T-helper 1 cell treated with Interleukin-12 subunit alpha and Interleukin-12 subunit beta and Interleukin-4 antibody, amounts not matched to agents 30 μg/mL and 1 μg/mL, for 36 hours (primary cell): ENCODE measurements at regions not wholly inside any gene's neighbourhood (a gene's known extent, or its start where the extent isn't known, plus 50 kb on each side); places are given as distances from the start of the nearest gene placed in this dataset.
"Not testable (repeated sequence)": the region's sequence is repeated elsewhere in the genome, so short reads cannot be mapped to it uniquely, and the experiment has no call there.

Experiments
- H3K27ac Mint-ChIP-seq: one replicate; pipeline ENCODE4 v1.8.0; 2021; ENCODE audit warnings: mild to moderate bottlenecking, mixed read lengths
- H3K27me3 Mint-ChIP-seq: one replicate; pipeline ENCODE4 v1.8.0; 2021; ENCODE audit warnings: low read depth, mixed read lengths
- H3K36me3 Mint-ChIP-seq: one replicate; pipeline ENCODE4 v1.8.0; 2021; ENCODE audit warnings: low read depth, mixed read lengths
- H3K4me1 Mint-ChIP-seq: one replicate; pipeline ENCODE4 v1.8.0; 2021; ENCODE audit warnings: low read depth, mixed read lengths
- H3K4me3 Mint-ChIP-seq: one replicate; pipeline ENCODE4 v1.8.0; 2021; ENCODE audit warnings: mild to moderate bottlenecking, moderate library complexity, mixed read lengths
- H3K9me3 Mint-ChIP-seq: one replicate; pipeline ENCODE4 v1.8.0; 2021; ENCODE audit warnings: mixed read lengths

DNA sequence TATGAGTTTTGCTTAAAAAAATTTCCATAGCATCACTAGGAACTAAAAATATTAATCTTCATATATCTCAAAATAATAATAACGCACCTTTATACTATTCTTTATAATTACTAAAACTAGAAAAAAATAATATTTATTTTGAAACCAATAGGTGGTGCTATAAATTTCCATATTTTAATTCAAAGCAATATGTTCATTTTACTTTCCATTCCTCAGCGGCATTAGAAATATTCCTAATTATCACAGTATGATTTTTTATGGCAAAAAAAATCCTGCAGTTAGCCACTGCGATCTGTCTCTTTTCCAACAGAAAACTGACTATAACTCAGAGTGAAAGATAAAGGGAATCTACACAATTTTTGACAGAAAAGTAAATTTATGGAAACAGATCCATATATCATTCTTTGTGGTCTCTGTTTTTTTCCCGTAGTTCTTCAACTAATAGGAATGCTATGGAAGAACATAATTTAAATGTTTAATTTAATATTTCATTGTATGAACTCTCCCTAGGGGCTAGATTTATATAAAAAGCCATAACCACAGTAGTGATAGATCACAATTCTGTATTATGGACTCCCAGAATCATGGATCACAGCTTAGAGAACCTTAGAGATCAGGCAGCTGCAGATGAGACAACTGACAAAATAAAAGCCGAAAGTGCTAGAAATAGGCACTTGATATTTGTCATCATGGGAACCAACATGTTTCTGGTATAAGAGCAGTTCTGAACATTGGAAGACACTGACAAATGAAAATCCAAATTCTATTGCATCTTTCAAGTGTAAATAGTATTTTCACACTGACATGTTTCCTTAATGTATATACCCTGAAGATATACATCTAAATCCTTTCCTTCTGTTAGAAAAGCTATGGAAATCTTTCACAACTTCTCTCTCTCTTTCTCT, 167.7 kb upstream of the MPDZ start:
- Mint-ChIP-seq H3K27ac (no peak overlapping the region), H3K36me3 (no peaks in the 10 kb centered on the region), H3K4me3 (no peak overlapping the region), H3K4me1 (no peaks in the 10 kb centered on the region), H3K9me3 (no peaks in the 10 kb centered on the region), H3K27me3 (no peaks in the 10 kb centered on the region)

DNA sequence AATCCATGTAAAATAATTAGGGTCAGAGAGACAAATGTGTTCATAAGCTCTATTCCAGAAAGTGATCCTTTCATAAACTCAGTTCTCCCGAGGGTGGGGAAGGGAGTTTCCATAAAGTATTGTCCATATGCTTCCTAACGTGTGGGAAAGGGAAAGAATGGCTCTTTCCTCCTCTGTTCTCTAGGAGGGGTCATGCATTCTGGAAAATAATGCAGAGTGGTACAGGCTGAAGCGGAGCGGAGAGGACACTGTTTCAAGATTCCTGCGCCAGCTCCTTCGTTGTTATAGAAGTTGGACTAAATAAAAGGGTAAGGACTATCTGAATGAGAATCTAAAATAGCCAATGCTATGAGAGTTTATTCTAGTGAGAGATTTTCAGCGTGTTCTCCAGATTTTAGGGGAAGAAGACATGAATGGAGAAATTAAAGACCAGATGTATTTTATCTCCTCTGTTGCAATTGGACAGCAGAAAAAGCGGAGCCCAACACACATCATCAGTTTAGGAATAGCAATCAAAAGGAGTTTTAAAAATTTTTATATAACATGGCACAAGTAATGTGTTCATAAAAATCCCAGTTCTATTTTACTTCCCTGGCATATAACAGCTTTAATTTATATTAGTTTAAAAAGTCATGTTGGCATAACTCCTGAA, 166.9 kb upstream of the MPDZ start:
- no peaks in the 10 kb centered on the region for H3K27me3 Mint-ChIP-seq
- H3K4me3 Mint-ChIP-seq, result no peak overlapping the region
- H3K27ac Mint-ChIP-seq, result no peak overlapping the region
- no peaks in the 10 kb centered on the region for H3K36me3 Mint-ChIP-seq
- no peaks in the 10 kb centered on the region for H3K9me3 Mint-ChIP-seq
- no peaks in the 10 kb centered on the region for H3K4me1 Mint-ChIP-seq

- no peaks in the 10 kb centered on the region for H3K9me3 Mint-ChIP-seq
- no peaks in the 10 kb centered on the region for H3K27me3 Mint-ChIP-seq
- H3K36me3 Mint-ChIP-seq, result no peaks in the 10 kb centered on the region
- no peak overlapping the region for H3K4me3 Mint-ChIP-seq
- no peaks in the 10 kb centered on the region for H3K4me1 Mint-ChIP-seq
- H3K27ac Mint-ChIP-seq, result no peak overlapping the region
Observed at GRCh38 chr9:13445103-13445500, 165.6 kb upstream of the MPDZ start.

GRCh38 chr9:13444245-13445102, 165.0 kb upstream of the MPDZ start:
- no peaks in the 10 kb centered on the region for H3K4me1 Mint-ChIP-seq
- no peak overlapping the region for H3K27ac Mint-ChIP-seq
- H3K4me3 Mint-ChIP-seq, result no peak overlapping the region
- no peaks in the 10 kb centered on the region for H3K27me3 Mint-ChIP-seq
- no peaks in the 10 kb centered on the region for H3K36me3 Mint-ChIP-seq
- no peaks in the 10 kb centered on the region for H3K9me3 Mint-ChIP-seq

- H3K9me3 Mint-ChIP-seq, result no peaks in the 10 kb centered on the region
Observed at GRCh38 chr9:13443346-13444244, 164.1 kb upstream of the MPDZ start.

GRCh38 chr9:13439685-13440476, 160.4 kb upstream of the MPDZ start:
- Mint-ChIP-seq H3K27me3 (no peaks in the 10 kb centered on the region), H3K9me3 (no peaks in the 10 kb centered on the region), H3K27ac (no peak overlapping the region), H3K36me3 (no peaks in the 10 kb centered on the region), H3K4me1 (no peaks in the 10 kb centered on the region), H3K4me3 (no peak overlapping the region)

More at GRCh38 chr9:13443346-13444244, 164.1 kb upstream of the MPDZ start:
- H3K36me3 Mint-ChIP-seq, result no peaks in the 10 kb centered on the region
- H3K4me1 Mint-ChIP-seq, result no peaks in the 10 kb centered on the region
- H3K27me3 Mint-ChIP-seq, result no peaks in the 10 kb centered on the region
- no peak overlapping the region for H3K4me3 Mint-ChIP-seq
- H3K27ac Mint-ChIP-seq, result no peak overlapping the region

- Mint-ChIP-seq H3K36me3 (no peaks in the 10 kb centered on the region), H3K4me3 (no peak overlapping the region), H3K27me3 (no peaks in the 10 kb centered on the region), H3K4me1 (no peaks in the 10 kb centered on the region), H3K27ac (no peak overlapping the region), H3K9me3 (no peaks in the 10 kb centered on the region)
Observed at GRCh38 chr9:13437866-13438265, 158.4 kb upstream of the MPDZ start.

DNA sequence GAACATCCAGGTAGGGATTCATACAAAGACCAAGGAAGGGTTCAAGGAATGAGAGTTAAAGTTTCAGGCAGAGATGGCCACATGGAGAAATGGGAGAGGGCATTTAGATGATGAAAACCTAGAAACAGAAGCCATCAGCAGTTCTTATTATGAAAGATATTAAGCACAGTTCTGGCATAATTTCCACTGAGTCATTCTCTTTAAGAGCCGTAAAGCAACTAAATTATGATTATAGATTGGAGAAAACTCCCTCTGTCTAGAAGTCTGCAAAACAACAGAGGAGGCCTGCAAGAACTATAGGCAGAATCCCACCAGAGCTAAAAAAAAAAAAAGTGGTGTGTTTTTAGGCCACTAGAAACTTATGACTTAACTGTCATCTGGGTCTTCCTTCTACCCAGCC, 157.1 kb upstream of the MPDZ start:
- Mint-ChIP-seq H3K4me1 (no peaks in the 10 kb centered on the region), H3K36me3 (no peaks in the 10 kb centered on the region), H3K27ac (no peak overlapping the region), H3K27me3 (no peaks in the 10 kb centered on the region), H3K9me3 (no peaks in the 10 kb centered on the region), H3K4me3 (no peak overlapping the region)

GRCh38 chr9:13433453-13433852, 154.0 kb upstream of the MPDZ start:
- H3K9me3 Mint-ChIP-seq, H3K4me1 Mint-ChIP-seq, H3K4me3 Mint-ChIP-seq, H3K27ac Mint-ChIP-seq, H3K36me3 Mint-ChIP-seq, H3K27me3 Mint-ChIP-seq: not testable (repeated sequence)

- H3K36me3 Mint-ChIP-seq, result no peaks in the 10 kb centered on the region
- H3K27me3 Mint-ChIP-seq, result no peaks in the 10 kb centered on the region
- no peak overlapping the region for H3K27ac Mint-ChIP-seq
- no peaks in the 10 kb centered on the region for H3K9me3 Mint-ChIP-seq
- H3K4me3 Mint-ChIP-seq, result no peak overlapping the region
- no peaks in the 10 kb centered on the region for H3K4me1 Mint-ChIP-seq
Observed at GRCh38 chr9:13432904-13433303, 153.4 kb upstream of the MPDZ start.

DNA sequence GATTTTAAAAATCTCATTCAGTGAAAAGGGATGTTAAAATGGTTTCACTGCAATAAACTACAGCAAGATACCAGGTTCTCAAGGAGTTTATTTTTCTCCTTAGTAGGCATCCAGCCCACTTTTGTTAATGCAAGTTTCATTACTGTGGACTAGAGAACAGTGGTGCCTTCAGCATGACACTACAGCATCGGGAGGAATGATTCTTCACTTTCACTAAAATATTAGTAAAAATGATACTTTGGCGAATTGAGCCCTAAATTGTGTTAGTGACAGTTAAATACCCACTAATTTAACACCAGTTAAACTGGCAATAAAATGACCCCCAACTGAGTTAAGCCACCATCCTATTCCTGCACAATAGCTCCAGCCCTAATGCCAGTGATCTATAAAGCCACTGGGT, 152.2 kb upstream of the MPDZ start:
- Mint-ChIP-seq H3K27ac (no peak overlapping the region), H3K9me3 (no peaks in the 10 kb centered on the region), H3K27me3 (no peaks in the 10 kb centered on the region), H3K36me3 (no peaks in the 10 kb centered on the region), H3K4me3 (no peak overlapping the region), H3K4me1 (no peaks in the 10 kb centered on the region)

GRCh38 chr9:13431222-13431536, 151.7 kb upstream of the MPDZ start:
- H3K27me3 Mint-ChIP-seq, result no peaks in the 10 kb centered on the region

GRCh38 chr9:13430368-13431221, 151.1 kb upstream of the MPDZ start:
- H3K36me3 Mint-ChIP-seq, result no peaks in the 10 kb centered on the region
- H3K27ac Mint-ChIP-seq, result no peak overlapping the region
- no peaks in the 10 kb centered on the region for H3K4me1 Mint-ChIP-seq
- H3K9me3 Mint-ChIP-seq, result no peaks in the 10 kb centered on the region
- no peak overlapping the region for H3K4me3 Mint-ChIP-seq
- H3K27me3 Mint-ChIP-seq, result no peaks in the 10 kb centered on the region

More at GRCh38 chr9:13431222-13431536, 151.7 kb upstream of the MPDZ start:
- no peak overlapping the region for H3K27ac Mint-ChIP-seq
- no peaks in the 10 kb centered on the region for H3K36me3 Mint-ChIP-seq
- H3K4me1 Mint-ChIP-seq, result no peaks in the 10 kb centered on the region
- no peaks in the 10 kb centered on the region for H3K9me3 Mint-ChIP-seq
- no peak overlapping the region for H3K4me3 Mint-ChIP-seq
